GM06990 (cell line): ENCODE measurements at regions not wholly inside any gene's neighbourhood (a gene's known extent, or its start where the extent isn't known, plus 50 kb on each side); places are given as distances from the start of the nearest gene placed in this dataset.

Experiments used
- DNase-seq: peaks from one replicate; pipeline ENCODE4 v3.0.0-alpha.2; 2011; ENCODE audit not compliant: insufficient read length; ENCODE audit errors: extremely low read depth
- H3K27me3 ChIP-seq: replicated peaks from 2 replicates; pipeline ENCODE4 v1.6.0; 2011; ENCODE audit warnings: low read length; ENCODE audit not compliant: control insufficient read depth, insufficient read depth
- H3K36me3 ChIP-seq: 2 replicates; pipeline ENCODE4 v1.5.1; 2011; ENCODE audit warnings: low read length; ENCODE audit not compliant: control insufficient read depth, insufficient read depth
- H3K4me3 ChIP-seq: replicated peaks from 2 replicates; pipeline ENCODE4 v1.5.1; 2011; ENCODE audit warnings: low read depth, mild to moderate bottlenecking, control low read depth, low read length
- CTCF ChIP-seq: IDR thresholded peaks from 2 replicates; pipeline ENCODE4 v1.5.1; 2011; ENCODE audit warnings: low read length, control low read depth, mild to moderate bottlenecking, inconsistent platforms; ENCODE audit not compliant: insufficient read depth, poor library complexity, severe bottlenecking

GRCh38 chr5:6979061-6979460 is 265.8 kb downstream of the TENT4A start:
- TF ChIP-seq CTCF = no peak
- DNase-seq = no peak
- no peak overlapping the region for H3K4me3 ChIP-seq
- H3K36me3 ChIP-seq = no peaks in the 10 kb centered on the region
- H3K27me3 ChIP-seq = no peaks in the 10 kb centered on the region; the same call in 1 of the 2 replicates

GRCh38 chr5:6989230-6989629 is 276.0 kb downstream of the TENT4A start:
- Histone ChIP-seq H3K27me3 (no peaks in the 10 kb centered on the region), H3K4me3 (no peak overlapping the region), H3K36me3 (no peaks in the 10 kb centered on the region)
- no peak for TF ChIP-seq CTCF
- DNase-seq = no peak

- H3K4me3 ChIP-seq = no peak overlapping the region
- TF ChIP-seq CTCF = no peak
- H3K36me3 ChIP-seq = no peaks in the 10 kb centered on the region
- DNase-seq = no peak
- H3K27me3 ChIP-seq = no peaks in the 10 kb centered on the region
These were observed 280.9 kb downstream of the TENT4A start for GRCh38 chr5:6994097-6994496.

GRCh38 chr5:6995115-6995514 is 281.9 kb downstream of the TENT4A start:
- TF ChIP-seq CTCF = no peak
- DNase-seq = no peak
- Histone ChIP-seq H3K4me3 (no peak overlapping the region), H3K27me3 (no peaks in the 10 kb centered on the region), H3K36me3 (no peaks in the 10 kb centered on the region)

- H3K36me3 ChIP-seq = no peaks in the 10 kb centered on the region
- no peak for DNase-seq
- TF ChIP-seq CTCF = no peak
- no peaks in the 10 kb centered on the region for H3K27me3 ChIP-seq
- H3K4me3 ChIP-seq = no peak overlapping the region
These were observed 287.1 kb downstream of the TENT4A start for GRCh38 chr5:7000310-7000709.

GRCh38 chr5:7010591-7010990 is 297.4 kb downstream of the TENT4A start:
- no peaks in the 10 kb centered on the region for H3K27me3 ChIP-seq

More at GRCh38 chr5:7010591-7010990, 297.4 kb downstream of the TENT4A start:
- TF ChIP-seq CTCF = no peak
- no peaks in the 10 kb centered on the region for H3K36me3 ChIP-seq
- no peak overlapping the region for H3K4me3 ChIP-seq
- no peak for DNase-seq
